Lung (tissue), 11 donors: ENCODE measurements at regions not wholly inside any gene's neighbourhood (a gene's known extent, or its start where the extent isn't known, plus 50 kb on each side); places are given as distances from the start of the nearest gene placed in this dataset.

Experiments
- ATAC-seq: fragments of 200-7000 bp; cut with Tn5 transposase; one replicate; pipeline ENCODE4 v1.9.1; 2020; ENCODE audit warnings: moderate number of reproducible peaks; ENCODE audit not compliant: insufficient read depth, low FRiP score
- DNase-seq, 3 donors: peaks; one replicate each; pipeline ENCODE4 v3.0.0-alpha.2; 2013 to 2017
- H3K27ac ChIP-seq, 2 donors: one replicate each; pipeline ENCODE4 v1.5.1; 2013; ENCODE audit warnings: mild to moderate bottlenecking in 2 of 2, moderate library complexity in 2 of 2, control low read depth in 1 of 2, inconsistent platforms in 1 of 2, low read depth in 1 of 2, low read length in 1 of 2
- H3K27me3 ChIP-seq, 3 donors: one replicate each; pipeline ENCODE4 v1.5.1; 2013; ENCODE audit warnings: low read length in 2 of 3; ENCODE audit not compliant: control insufficient read depth in 3 of 3, insufficient read depth in 3 of 3
- H3K36me3 ChIP-seq, 4 donors: one replicate each; pipeline ENCODE4 v1.5.1; 2013; ENCODE audit warnings: low read length in 4 of 4, mild to moderate bottlenecking in 1 of 4, moderate library complexity in 1 of 4; ENCODE audit not compliant: control insufficient read depth in 4 of 4, insufficient read depth in 4 of 4
- H3K4me1 ChIP-seq, 5 donors: one replicate each; pipeline ENCODE4 v1.5.1; 2013; ENCODE audit warnings: low read length in 5 of 5, mild to moderate bottlenecking in 2 of 5, moderate library complexity in 1 of 5; ENCODE audit not compliant: control insufficient read depth in 5 of 5, insufficient read depth in 5 of 5
- H3K4me3 ChIP-seq: one replicate; pipeline ENCODE4 v1.5.1; 2013; ENCODE audit warnings: mild to moderate bottlenecking, control low read depth, moderate library complexity
- H3K9ac ChIP-seq, 2 donors: one replicate each; pipeline ENCODE4 v1.5.1; 2013; ENCODE audit warnings: low read length in 2 of 2, control low read depth in 1 of 2; ENCODE audit not compliant: insufficient read depth in 1 of 2
- H3K9me3 ChIP-seq, 4 donors: one replicate each; pipeline ENCODE4 v1.5.1; 2013; ENCODE audit warnings: low read length in 3 of 4, mild to moderate bottlenecking in 1 of 4, moderate library complexity in 1 of 4; ENCODE audit not compliant: control insufficient read depth in 4 of 4, insufficient read depth in 3 of 4
- CTCF ChIP-seq: IDR thresholded peaks from 2 replicates; pipeline ENCODE4 v1.5.1; 2012; ENCODE audit warnings: mild to moderate bottlenecking; ENCODE audit errors: control extremely low read depth, extremely low read depth
- WGBS, 2 donors: extraction: QIAGEN DNeasy Blood & Tissue Kit; methylation state at CpG; one replicate each; pipeline ENCODE4 v1.1.7; 2013; 5-methylcytosine and 5-hydroxymethylcytosine counted together
- donor health status: control.
- donor health status: control.
- donor health status: Bipolar disorder and iron deficiency.
- donor health status: healthy.
- donor health status: DM: yes; HTN: yes; CAD: no.

DNA sequence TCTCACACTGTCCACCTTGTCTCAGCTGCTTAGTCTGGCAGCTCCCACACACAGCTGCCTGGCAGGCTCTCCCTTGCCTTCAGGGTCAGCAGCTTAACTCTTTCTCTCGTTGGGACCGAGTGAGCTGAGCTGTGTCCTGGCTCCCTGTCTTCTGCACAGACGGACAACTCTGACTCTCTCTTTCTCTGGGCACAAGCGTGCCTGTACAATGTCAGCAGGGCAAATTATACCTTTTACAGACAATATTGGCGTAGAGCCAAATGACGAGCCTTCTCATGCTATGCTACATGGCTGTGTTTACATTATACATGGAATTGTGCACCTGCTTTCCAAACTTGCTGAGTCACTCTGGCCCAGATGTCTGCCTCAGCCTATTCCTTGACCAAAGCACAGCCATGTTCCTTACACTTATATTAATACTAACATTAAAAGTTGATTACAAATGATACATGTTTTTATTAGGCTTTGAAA lies 188.6 kb downstream of the CYLC2 start:
- no peaks in the 10 kb centered on the region for H3K36me3 ChIP-seq
- no peak for TF ChIP-seq CTCF
- WGBS, 2 donors = 58 to 85% methylated on average over 6 of the region's 6 CpGs
- H3K9me3 ChIP-seq = no peaks in the 10 kb centered on the region
- ATAC-seq = no peak
- no peak overlapping the region for H3K9ac ChIP-seq
- H3K4me1 ChIP-seq = no peaks in the 10 kb centered on the region
- peak in 1 of 3 donors; percentile 1 for DNase-seq
- H3K27me3 ChIP-seq = no peaks in the 10 kb centered on the region
- H3K27ac ChIP-seq = no peak overlapping the region
- no peak overlapping the region for H3K4me3 ChIP-seq

- Histone ChIP-seq H3K4me3 (no peak overlapping the region), H3K4me1 (no peaks in the 10 kb centered on the region), H3K27me3 (no peaks in the 10 kb centered on the region), H3K9me3 (no peaks in the 10 kb centered on the region), H3K27ac (no peak overlapping the region), H3K9ac (no peak overlapping the region), H3K36me3 (no peaks in the 10 kb centered on the region)
- ATAC-seq (no peak), DNase-seq (no peak)
- WGBS, 2 donors = 91 to 94% methylated on average over 19 to 22 of the region's 22 CpGs
- no peak for TF ChIP-seq CTCF
These were observed 191.8 kb downstream of the CYLC2 start for GRCh38 chr9:103186959-103187358.

- Histone ChIP-seq H3K4me1 (no peaks in the 10 kb centered on the region), H3K36me3 (no peaks in the 10 kb centered on the region), H3K27ac (no peak overlapping the region), H3K9ac (no peak overlapping the region), H3K27me3 (no peaks in the 10 kb centered on the region), H3K9me3 (peaks cover 0 to 1% (median 0%) of the 10 kb centered on the region in 4 donors), H3K4me3 (no peak overlapping the region)
- no peak for DNase-seq
- 83 to 86% methylated on average over 12 of the region's 12 CpGs for WGBS, 2 donors
- TF ChIP-seq CTCF = no peak
- ATAC-seq = no peak
These were observed 193.7 kb downstream of the CYLC2 start for GRCh38 chr9:103188781-103189350.

GRCh38 chr9:103193992-103194391 lies 198.9 kb downstream of the CYLC2 start:
- Histone ChIP-seq H3K9me3 (peaks cover 0 to 1% (median 0%) of the 10 kb centered on the region in 4 donors), H3K27ac (no peak overlapping the region), H3K9ac (no peak overlapping the region), H3K36me3 (no peaks in the 10 kb centered on the region), H3K27me3 (no peaks in the 10 kb centered on the region), H3K4me1 (no peaks in the 10 kb centered on the region), H3K4me3 (no peak overlapping the region)
- WGBS, 2 donors = 74 to 86% methylated on average over 1 of the region's 1 CpG
- no peak for ATAC-seq
- DNase-seq = no peak
- no peak for TF ChIP-seq CTCF
